Lung (tissue), 11 donors: ENCODE measurements at regions not wholly inside any gene's neighbourhood (a gene's known extent, or its start where the extent isn't known, plus 50 kb on each side); places are given as distances from the start of the nearest gene placed in this dataset.

Experiments
- ATAC-seq: fragments of 200-7000 bp; cut with Tn5 transposase; one replicate; pipeline ENCODE4 v1.9.1; 2020; ENCODE audit warnings: moderate number of reproducible peaks; ENCODE audit not compliant: insufficient read depth, low FRiP score
- DNase-seq, 3 donors: peaks; one replicate each; pipeline ENCODE4 v3.0.0-alpha.2; 2013 to 2017
- H3K27ac ChIP-seq, 2 donors: one replicate each; pipeline ENCODE4 v1.5.1; 2013; ENCODE audit warnings: mild to moderate bottlenecking in 2 of 2, moderate library complexity in 2 of 2, control low read depth in 1 of 2, inconsistent platforms in 1 of 2, low read depth in 1 of 2, low read length in 1 of 2
- H3K27me3 ChIP-seq, 3 donors: one replicate each; pipeline ENCODE4 v1.5.1; 2013; ENCODE audit warnings: low read length in 2 of 3; ENCODE audit not compliant: control insufficient read depth in 3 of 3, insufficient read depth in 3 of 3
- H3K36me3 ChIP-seq, 4 donors: one replicate each; pipeline ENCODE4 v1.5.1; 2013; ENCODE audit warnings: low read length in 4 of 4, mild to moderate bottlenecking in 1 of 4, moderate library complexity in 1 of 4; ENCODE audit not compliant: control insufficient read depth in 4 of 4, insufficient read depth in 4 of 4
- H3K4me1 ChIP-seq, 5 donors: one replicate each; pipeline ENCODE4 v1.5.1; 2013; ENCODE audit warnings: low read length in 5 of 5, mild to moderate bottlenecking in 2 of 5, moderate library complexity in 1 of 5; ENCODE audit not compliant: control insufficient read depth in 5 of 5, insufficient read depth in 5 of 5
- H3K4me3 ChIP-seq: one replicate; pipeline ENCODE4 v1.5.1; 2013; ENCODE audit warnings: mild to moderate bottlenecking, control low read depth, moderate library complexity
- H3K9ac ChIP-seq, 2 donors: one replicate each; pipeline ENCODE4 v1.5.1; 2013; ENCODE audit warnings: low read length in 2 of 2, control low read depth in 1 of 2; ENCODE audit not compliant: insufficient read depth in 1 of 2
- H3K9me3 ChIP-seq, 4 donors: one replicate each; pipeline ENCODE4 v1.5.1; 2013; ENCODE audit warnings: low read length in 3 of 4, mild to moderate bottlenecking in 1 of 4, moderate library complexity in 1 of 4; ENCODE audit not compliant: control insufficient read depth in 4 of 4, insufficient read depth in 3 of 4
- CTCF ChIP-seq: IDR thresholded peaks from 2 replicates; pipeline ENCODE4 v1.5.1; 2012; ENCODE audit warnings: mild to moderate bottlenecking; ENCODE audit errors: control extremely low read depth, extremely low read depth
- WGBS, 2 donors: extraction: QIAGEN DNeasy Blood & Tissue Kit; methylation state at CpG; one replicate each; pipeline ENCODE4 v1.1.7; 2013; 5-methylcytosine and 5-hydroxymethylcytosine counted together
- donor health status: control.
- donor health status: control.
- donor health status: Bipolar disorder and iron deficiency.
- donor health status: healthy.
- donor health status: DM: yes; HTN: yes; CAD: no.

GRCh38 chr11:123264431-123264780, 69.4 kb upstream of the CLMP start:
- Histone ChIP-seq H3K27ac (no peak overlapping the region), H3K4me3 (no peak overlapping the region), H3K4me1 (peaks cover 0 to 5% (median 0%) of the 10 kb centered on the region in 5 donors), H3K9ac (no peak overlapping the region), H3K9me3 (no peaks in the 10 kb centered on the region), H3K36me3 (no peaks in the 10 kb centered on the region), H3K27me3 (no peaks in the 10 kb centered on the region)
- DNase-seq, result no peak
- no peak for TF ChIP-seq CTCF
- ATAC-seq, result no peak
- 18 to 30% methylated on average over 3 of the region's 3 CpGs for WGBS, 2 donors

- H3K4me1 ChIP-seq, result peaks cover 0 to 5% (median 0%) of the 10 kb centered on the region in 5 donors
- H3K36me3 ChIP-seq, result no peaks in the 10 kb centered on the region
- H3K9ac ChIP-seq, result no peak overlapping the region
- peak; percentile 92 for ATAC-seq
- no peak overlapping the region for H3K27ac ChIP-seq
- peak; percentile 69 for TF ChIP-seq CTCF
- 21 to 26% methylated on average over 25 of the region's 25 CpGs for WGBS, 2 donors
- peak; percentile 83 to 90 (median 87) for DNase-seq
- no peaks in the 10 kb centered on the region for H3K27me3 ChIP-seq
- no peak overlapping the region for H3K4me3 ChIP-seq
- no peaks in the 10 kb centered on the region for H3K9me3 ChIP-seq
These were observed 66.5 kb upstream of the CLMP start for GRCh38 chr11:123261345-123262106.

DNA sequence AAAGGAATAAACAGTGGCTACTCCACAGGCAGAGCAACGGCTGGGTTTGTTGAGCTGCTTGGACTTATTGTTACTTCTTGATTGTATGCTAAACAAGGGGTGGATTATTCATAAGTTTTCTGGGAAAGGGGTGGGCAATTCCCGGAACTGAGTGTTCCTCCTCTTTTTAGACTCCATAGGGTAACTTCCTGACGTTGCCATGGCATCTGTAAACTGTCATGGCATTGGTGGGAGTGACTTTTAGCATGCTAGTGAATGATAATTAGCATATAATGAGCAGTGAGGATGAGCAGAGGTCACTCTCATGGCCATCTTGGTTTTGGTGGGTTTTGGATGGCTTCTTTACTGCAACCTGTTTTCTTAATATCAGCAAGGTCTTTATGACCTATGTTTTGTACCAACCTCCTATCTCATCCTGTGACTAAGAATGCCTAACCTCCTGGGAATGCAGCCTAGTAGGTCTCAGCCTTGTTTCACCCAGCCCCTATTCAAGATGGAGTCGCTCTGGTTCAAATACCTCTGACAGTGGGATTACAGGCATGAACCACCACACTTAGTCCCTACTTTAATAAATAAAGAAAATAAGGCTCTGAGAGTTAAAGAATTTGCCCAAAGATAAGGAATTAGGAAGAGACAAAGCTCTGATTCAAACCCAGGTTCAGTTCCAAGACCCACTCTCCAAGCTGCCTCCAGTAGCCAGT, 65.6 kb upstream of the CLMP start:
- 71 to 76% methylated on average over 4 of the region's 4 CpGs for WGBS, 2 donors
- no peak overlapping the region for H3K4me3 ChIP-seq
- TF ChIP-seq CTCF, result no peak
- no peaks in the 10 kb centered on the region for H3K27me3 ChIP-seq
- no peak overlapping the region for H3K9ac ChIP-seq
- no peak overlapping the region for H3K27ac ChIP-seq
- no peaks in the 10 kb centered on the region for H3K9me3 ChIP-seq
- no peak for ATAC-seq
- peak in 1 of 3 donors; percentile 34 for DNase-seq
- peaks cover 0 to 8% (median 0%) of the 10 kb centered on the region in 5 donors for H3K4me1 ChIP-seq
- no peaks in the 10 kb centered on the region for H3K36me3 ChIP-seq
